Femur (tissue), 1 donor: ENCODE measurements at regions not wholly inside any gene's neighbourhood (a gene's known extent, or its start where the extent isn't known, plus 50 kb on each side); places are given as distances from the start of the nearest gene placed in this dataset.
"Not testable (repeated sequence)": the region's sequence is repeated elsewhere in the genome, so short reads cannot be mapped to it uniquely, and the experiment has no call there.

Experiments
- DNase-seq: peaks from one replicate; pipeline ENCODE4 v3.0.0-alpha.2; 2017

DNA sequence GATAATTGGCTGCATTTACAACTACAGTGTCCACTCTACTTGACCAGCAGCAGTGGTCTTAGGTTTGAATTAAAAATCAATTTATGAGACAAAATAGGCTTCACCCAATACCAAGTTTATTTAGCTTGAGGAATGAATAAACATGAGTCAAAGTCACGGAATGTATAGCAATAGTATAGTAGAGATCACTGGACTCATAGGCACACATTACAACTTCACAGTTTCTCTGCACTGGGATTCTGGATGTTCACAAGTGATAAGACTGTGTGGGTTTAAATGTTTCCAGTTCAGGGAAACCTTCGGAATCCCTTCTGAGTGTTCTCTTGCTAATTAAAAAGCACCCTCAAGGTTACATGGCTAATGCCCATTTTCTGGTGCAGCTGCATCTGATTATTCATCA, 1064.9 kb downstream of the SLITRK5 start:
- no peak for DNase-seq

DNA sequence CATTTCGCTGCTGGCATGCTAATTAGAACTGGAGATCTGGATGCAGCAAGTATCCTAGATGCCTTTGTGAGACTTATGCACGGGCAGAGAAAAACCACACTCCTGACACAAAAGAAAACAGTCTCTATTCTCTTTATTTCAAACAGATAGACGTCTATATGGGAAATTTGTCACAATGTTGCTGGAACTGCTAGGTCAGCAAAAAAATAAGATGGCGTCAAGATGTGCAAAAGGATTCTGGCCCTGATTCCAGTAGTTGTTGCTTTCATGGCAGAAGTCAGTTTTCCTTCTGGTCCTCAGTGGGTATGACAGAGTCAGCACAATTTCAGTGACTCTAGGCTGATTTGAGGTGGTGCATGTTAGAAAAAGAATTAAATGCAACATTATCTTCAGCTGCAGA, 1068.0 kb downstream of the SLITRK5 start:
- no peak for DNase-seq

DNA sequence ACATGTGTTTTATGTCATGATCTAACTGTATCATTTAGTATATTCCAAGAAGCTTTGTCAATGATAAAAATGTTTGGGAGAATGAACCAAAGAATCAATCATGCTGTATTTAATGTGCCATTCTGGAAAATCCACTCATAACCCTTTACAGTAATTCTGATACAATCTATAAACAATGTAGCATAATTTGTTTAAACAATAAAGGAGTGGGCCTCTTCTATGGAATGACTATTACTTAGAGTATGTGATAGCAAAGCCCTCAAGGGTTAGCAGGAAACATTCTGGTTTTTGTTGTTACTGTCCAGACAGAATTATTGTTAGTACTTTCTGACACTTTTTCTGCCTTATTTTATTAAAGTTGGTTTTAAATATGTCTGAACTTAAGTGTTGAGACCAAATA, 1073.1 kb downstream of the SLITRK5 start:
- DNase-seq = no peak

DNA sequence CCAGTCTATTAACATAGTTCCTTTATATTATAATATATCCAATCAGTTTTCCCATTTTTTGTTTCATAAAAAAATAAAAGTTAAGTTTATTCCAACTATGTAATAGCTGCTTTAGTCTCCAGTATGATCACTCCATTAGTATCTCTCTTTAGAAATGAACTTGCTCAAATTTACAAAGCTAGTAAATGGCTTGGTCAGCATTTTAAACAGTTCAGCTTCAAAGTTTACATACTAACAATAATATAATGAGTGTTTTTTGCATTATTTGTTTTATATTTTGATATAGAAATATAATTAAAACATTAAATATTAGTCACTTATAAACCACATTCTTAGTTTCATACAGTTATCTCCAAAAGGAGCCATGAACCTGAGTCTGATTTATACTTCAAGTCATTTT, 1073.8 kb downstream of the SLITRK5 start:
- no peak for DNase-seq

DNA sequence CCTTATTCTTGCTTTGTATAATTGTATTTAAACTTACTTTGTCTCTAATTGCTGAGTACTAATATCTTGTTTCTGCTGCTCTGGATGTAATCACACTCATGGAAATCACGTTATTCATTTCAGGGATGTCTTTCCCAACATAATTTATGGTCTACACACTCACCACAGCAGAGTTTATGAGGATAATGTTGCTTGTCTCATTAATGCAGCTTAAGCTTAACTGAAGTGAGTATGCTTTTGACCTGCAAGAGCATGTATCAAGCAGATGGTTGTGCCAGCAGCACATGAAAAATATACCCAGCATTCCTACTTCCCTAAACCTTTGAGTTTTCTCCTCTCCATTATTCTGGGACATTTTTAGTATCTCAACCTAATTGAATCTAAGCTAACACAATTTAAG, 1080.9 kb downstream of the SLITRK5 start:
- no peak for DNase-seq

DNA sequence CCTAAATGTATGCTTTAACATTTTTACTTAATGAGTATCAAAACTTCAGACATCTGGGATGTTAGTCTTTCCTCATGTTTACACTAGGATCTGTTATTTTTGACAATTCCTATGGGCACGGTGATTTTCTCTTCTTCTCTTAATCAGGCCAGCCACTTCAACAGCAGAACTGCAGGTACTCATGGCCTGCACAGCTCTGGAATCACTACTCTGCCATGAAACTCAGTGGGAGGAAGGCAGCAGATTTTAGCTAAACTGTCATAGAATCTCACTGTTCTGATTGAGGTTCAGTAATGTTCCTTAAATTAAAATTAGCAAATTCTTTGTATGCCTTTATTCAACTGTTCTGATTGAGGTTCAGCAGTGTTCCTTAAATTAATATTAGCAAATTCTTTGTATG, 1083.0 kb downstream of the SLITRK5 start:
- no peak for DNase-seq

DNA sequence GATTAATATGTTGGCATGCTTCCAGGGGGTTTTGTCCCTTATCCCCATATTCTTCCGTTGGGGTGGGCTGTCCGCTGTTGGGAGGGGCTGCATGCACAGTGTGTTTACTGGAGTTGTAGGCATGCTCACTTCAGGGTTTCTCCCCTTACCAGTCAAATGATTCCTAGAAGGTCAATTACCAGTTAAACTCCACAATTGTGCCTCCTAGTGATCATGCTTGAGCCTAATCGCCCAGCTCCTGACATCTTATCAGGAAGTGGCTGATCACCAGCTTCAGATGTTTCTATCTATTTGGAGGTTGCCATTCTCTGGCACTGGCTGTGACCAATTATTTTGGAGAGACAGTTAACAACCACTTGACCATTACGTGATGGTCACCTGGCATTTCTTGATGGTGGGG, 1090.0 kb downstream of the SLITRK5 start:
- no peak for DNase-seq

DNA sequence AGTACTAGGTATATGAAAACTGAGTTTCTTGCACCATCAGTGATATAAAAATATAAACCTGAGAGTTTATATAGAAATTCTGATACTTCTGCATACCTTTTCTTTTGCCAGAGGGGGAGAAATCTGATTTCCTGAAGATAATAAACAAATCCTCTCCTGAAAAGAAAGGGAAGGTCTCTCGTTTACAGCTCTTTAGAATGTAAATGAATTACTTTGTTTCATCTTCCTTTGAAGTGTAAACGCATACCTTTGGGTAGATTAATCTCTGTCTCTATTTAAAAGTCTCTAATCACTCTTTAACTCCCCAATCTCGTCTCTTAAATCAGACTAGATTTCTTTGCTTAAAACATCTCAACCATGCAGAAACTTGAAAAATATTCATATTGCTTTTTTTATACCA, 1092.9 kb downstream of the SLITRK5 start:
- no peak for DNase-seq

DNA sequence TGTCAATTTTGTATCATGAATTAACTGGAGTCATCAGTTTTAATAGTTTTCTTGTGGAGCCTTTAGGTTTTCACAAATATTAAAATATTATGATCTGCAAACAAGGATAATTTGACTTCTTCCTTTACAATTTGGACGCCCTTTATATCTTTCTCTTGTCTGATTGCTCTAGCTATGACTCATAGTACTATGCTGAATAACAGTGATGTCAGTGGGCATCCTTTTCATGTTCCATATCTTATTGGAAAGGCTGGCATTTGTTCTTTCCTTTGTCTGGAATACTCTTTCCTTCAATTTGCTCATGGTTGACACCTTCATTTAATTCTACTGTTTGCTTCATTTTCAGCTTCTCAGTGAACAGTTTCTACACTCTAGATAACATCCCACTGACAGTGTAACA, 1129.3 kb downstream of the SLITRK5 start:
- DNase-seq = no peak

DNA sequence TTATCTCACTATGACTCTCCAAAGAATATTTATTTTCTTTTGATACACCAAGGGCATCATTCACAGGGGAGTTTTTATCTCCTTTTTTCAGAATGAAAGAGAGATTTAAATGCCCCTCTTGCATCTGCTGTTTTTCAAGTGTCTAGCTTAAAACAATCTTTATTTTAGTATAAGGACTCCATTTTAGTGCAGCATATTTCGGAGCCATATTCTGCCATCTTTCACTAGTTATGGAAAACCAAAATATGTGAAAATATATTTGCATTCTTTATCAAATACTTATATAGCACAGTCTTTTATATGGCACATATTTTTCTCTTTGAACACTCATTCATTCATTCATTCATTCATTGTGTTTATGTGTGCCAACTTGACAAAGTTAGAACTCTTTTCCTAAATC, 1130.2 kb downstream of the SLITRK5 start:
- DNase-seq = no peak

DNA sequence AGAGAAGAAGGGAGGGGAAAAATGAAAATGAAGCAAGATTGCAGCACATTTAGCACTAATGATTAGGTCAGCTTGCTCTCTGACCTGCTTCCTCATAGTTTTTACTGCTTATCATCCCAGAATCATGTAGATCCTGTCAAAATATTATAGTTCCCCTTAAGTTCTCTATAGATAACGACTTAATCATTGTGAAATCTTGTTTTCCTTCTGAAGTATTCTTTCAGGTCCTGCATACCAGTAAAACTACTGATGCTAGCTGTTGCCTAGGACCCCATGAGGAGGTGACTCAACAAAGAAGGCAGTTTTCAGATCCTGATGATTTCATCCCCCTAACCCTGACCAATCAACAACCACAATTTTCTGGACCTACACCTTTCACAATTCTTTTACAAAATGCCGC, 1131.7 kb downstream of the SLITRK5 start:
- no peak for DNase-seq

DNA sequence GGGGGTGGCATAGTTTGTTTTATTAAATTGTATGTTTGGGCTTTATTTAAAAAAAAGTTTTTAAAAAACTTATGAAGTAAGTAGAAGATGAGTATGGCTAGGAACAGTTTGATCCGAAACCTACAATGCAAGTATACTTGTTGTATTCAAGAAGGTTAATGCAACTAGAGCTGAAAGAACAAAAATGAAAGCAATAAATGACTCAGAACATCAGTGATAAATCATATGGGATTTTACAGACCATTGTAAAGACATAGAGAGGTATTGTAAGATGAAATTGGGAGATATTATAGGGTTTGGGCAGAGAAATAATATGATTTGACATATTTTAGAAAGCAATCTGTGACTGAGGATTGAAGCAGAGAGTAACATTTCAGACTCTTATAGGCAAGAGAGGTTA, 1135.3 kb downstream of the SLITRK5 start:
- DNase-seq = no peak

DNA sequence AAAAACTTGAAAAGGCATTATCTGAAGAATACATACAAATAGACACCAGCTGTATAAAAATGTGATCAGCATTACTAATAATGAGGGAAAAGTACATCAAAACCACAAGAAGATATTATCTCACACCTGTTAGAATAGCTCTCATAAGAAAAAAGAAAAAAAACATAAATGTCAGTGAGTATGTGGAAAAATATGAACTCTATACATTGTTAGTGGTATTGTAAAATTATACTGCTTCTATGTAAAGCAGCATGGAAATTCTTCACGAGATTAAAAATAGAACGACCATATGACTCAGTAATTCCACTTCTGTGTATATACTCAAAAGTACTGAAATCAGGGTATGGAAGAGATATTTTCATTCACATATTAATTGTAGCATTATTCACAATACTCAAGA, 1146.4 kb downstream of the SLITRK5 start:
- no peak for DNase-seq

DNA sequence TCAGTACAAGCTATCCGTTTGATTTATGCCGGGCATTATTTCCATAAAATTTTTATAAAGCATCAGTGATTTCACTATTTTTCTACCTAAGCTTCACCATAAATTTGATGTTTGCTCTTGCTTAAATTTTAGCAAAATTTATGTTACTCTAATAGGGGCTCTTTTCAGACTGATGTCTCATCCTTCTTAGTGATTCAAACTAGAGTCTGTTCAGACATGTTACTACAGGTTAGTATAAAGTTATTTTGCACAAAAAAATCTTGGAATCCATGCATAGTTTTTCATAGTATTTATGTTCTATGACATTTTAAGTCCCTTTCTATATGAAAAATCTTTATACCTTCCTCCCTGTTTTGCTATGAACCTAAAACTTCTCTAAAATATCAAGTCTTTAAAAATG, 1151.9 kb downstream of the SLITRK5 start:
- no peak for DNase-seq

DNA sequence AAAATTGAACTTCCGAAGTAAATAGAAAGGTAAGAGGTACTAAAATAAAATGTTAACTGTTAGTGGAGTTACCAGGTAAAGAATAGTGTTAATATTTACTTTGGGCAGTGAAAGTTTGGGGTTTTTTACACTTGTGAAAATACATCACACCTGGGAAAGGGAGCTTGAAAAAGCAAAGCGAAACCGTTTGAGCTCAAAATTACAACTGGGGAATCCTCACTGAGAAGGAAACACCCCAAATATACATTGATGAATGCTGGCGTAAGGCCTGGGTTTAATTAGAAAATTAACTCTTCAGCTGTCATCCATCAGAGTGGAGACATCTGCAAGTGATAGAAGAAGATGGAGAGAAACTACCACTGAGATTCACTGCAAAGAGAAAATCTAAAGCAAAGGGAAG, 1153.0 kb downstream of the SLITRK5 start:
- DNase-seq = no peak

DNA sequence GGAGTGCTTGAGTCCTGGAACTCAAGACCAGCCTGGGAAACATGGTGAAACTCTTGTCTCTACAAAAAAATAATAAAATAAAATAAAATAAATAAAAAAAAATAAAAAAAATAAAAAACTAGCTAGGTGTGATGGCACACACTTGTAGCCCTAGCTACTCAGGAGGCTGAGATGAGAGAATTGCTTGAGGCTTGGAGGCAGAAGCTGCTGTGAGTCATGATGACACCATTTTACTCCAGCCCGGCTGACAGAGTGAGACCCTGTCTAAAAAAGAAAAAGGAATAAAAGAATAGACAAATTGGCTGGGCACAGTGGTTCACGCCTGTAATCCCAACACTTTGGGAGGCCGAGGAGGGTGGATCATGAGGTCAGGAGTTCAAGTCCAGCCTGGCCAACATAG, 1168.9 kb downstream of the SLITRK5 start:
- no peak for DNase-seq

DNA sequence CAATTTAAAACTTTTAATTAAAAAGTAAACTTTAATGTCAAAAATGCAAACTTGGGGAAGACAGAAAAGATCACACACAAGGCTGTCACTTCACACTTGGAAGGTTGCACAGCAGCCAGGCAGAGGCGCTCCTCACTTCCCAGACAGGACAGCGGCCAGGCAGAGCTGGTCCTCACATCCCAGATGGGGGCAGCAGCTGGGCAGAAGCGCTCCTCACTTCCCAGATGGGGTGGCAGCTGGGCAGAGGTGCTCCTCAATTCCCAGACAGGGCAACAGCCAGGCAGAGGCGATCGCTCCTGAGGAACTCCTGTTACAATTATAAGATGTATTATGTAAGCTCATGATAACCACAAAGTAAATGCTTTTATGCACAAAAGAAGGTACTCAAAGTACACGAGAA, 1181.1 kb downstream of the SLITRK5 start:
- not testable (repeated sequence) for DNase-seq

DNA sequence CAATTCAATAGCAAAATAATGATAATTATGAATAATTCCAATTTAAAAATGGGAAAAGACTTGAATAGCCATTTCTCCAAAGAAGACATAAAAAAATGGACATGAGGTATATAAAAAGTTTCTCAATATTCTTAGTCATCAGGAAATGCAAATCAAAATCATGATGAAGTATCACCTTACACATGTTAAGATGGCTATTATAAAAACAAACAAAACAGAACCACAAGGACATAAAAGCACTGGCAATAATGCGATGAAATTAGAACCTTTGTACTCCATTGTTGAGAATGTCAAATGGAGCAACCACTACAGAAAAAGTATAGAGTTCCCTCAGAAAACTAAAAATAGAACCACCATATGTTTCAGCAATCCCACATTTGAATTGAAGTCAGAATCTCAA, 1186.1 kb downstream of the SLITRK5 start:
- no peak for DNase-seq

DNA sequence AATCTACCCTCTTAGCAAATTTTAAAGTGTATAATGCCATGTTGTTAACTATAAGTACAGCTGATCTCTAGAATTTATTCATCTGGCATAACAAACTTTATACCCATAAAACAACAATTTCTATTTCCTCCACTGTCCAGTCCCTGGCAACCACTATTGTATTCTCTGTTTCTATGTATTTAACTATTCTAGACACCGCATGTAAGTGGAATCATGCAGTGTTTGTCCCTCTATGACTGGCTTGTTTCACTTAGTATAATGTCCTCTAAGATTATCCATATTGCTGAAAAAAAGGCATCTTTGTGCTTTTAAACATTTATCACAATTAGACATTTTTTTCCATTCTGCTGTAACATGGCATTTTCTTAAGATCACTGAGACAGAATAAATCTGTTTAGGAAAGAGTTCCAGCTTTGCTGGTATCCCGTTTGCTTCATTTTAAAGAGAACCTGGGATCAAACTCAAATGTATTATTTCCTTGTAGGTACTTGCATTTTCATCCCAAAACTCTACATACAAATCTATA, 1191.0 kb downstream of the SLITRK5 start:
- no peak for DNase-seq

DNA sequence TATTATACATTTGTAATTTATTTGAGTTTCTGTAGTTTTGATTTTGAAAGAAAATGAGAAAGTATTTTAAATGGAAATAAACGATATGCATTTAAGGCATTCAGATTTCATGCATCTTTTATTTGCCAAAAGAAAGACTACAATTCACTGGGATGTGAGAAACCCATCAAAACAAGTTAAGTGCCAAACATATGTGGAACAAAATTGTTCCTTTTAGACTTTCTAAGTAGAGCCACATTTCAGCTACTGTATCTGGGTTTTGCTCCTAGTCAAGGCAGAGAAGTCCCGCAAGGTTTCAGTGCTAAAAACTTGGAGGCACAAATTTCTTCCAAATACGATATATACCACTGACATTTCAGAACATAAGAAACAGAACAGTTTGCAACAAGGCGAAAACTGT, 1191.9 kb downstream of the SLITRK5 start:
- DNase-seq = no peak

DNA sequence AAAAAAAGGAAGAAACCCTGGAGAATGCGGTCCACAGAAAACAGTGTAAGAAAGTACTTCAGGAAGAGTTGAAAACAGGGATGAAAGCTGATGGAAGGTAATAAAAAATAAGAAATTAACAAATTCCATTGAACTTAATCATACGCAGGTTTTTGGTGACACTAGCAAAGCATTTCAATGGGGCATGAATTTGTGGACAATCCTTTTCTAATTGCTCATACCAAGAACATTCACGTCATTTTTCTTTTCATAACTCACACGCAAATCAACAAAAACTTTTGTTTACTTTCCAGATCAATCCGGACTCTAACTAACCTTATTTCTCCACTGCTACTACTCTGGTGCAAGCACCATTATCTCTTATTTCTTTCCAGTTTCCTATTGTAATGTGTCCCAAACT, 1195.0 kb downstream of the SLITRK5 start:
- DNase-seq = no peak

DNA sequence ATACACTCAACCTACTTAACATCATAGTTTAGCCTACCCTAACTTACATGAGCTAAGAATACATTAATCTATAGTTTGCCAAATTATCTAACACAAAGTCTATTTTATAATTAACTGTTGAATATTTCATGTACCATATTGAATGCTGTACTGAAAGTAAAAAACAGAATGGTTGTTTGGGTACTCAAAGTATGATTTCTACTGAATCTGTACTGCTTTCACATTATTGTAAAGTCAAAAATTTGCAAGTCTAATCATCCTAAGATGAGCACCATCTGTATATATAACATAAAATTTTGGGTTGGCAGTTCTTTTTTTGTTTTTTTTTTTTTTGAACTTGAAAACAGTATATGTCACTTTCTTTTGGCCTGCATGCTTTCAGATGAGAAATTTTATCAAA, 1212.6 kb downstream of the SLITRK5 start:
- no peak for DNase-seq

DNA sequence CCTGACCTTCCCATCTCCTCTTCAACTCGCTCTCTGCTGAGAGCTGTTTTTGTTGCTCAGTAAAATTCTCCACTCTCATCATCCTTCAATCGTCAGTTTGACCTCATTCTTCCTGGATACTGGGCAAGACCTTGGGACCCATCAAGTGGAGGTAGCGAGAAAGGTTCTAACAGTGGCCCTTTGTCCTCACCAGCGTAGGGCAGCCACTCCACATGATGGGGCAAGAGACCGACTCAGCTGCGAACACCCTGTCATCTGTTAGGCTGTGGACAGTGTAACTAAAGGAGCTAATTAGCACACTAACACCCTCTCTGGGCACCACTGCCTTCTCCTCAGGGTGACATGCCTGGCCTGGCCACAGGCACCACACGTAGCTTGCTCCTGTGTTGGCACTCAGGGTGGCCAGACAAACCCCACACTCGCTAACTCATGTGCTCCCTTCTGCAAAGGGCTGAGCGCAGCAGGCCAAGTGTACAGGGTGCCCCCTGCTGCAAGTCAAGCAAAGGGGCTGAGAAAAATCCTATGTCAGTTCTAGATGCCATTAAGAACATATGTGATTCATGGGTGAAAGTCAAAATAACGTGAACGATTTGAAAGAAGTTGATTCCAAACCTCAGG, 1216.0 kb downstream of the SLITRK5 start:
- no peak for DNase-seq

DNA sequence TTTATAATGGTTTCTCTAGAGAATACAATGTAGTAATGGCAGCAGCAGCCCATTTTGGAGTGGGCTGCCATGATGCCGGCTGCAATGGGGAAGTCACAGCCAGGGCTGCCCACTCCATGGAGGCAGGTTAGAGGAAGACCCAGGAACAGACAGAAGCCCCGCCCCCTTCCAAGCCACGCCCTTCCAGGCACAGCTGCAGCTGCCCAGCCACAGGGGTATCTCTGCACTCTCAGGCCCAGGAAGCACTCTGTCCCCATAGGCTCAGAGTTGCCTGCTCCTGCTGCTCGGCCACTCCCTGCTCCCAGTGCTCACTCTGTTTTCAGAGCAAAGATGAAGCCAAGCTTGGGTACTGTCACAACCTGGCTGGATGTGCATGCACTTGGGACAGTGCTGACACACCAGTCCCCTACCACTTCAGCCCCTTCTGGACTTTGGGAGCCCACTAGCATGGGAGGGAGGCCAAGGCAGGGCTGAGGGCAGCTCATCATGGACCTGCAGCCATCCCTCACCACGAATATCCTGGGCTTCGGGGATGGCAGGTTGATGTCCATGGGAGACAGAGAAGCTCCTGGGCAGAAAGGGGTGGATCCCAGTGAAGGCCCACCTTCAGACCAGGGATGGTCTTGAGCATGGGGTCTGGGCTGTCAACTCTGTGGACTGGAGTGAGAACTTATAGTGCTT, 1224.2 kb downstream of the SLITRK5 start:
- no peak for DNase-seq

DNA sequence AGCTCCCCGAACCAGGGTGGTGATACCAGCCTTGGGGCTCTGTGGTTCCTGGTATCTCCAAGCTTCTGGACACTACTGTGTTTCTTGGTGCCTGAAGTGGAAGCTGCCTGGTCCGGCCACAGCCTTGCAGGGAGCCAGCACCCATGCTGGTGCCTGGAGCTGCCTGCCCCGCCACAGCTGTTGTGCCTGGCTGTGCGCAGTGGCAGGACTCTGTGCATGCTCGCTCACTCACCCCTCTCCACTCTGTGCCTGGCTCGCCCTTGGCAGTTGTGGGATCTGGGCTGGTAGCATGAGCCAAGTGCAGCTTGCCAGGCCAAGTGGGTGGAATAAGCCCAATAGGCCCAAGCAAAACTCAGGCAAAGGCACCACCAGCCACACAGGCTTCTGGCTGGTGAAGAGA, 1225.3 kb downstream of the SLITRK5 start:
- no peak for DNase-seq
